AG04449 (cell line): ENCODE measurements at regions not wholly inside any gene's neighbourhood (a gene's known extent, or its start where the extent isn't known, plus 50 kb on each side); places are given as distances from the start of the nearest gene placed in this dataset.
"Not testable (repeated sequence)": the region's sequence is repeated elsewhere in the genome, so short reads cannot be mapped to it uniquely, and the experiment has no call there.

Experiments used
- CTCF ChIA-PET: fragments of 350-600 bp; formaldehyde crosslinking; extraction: SDS; loops from one replicate; lab custom pipeline; 2021; ENCODE audit warnings: antibody characterized with exemption; lab: Yijun Ruan, JAX
- POLR2A ChIA-PET: fragments of 400-600, 350-600 bp; formaldehyde crosslinking; extraction: SDS; loops from one replicate; lab custom pipeline; 2020; ENCODE audit warnings: antibody characterized with exemption, inconsistent platforms; lab: Yijun Ruan, JAX
- DNase-seq: peaks from one replicate; pipeline ENCODE4 v3.0.0-alpha.2; 2010; ENCODE audit warnings: low read depth, low spot score
- H3K4me3 ChIP-seq: 2 replicates; pipeline ENCODE4 v1.5.1; 2011; ENCODE audit warnings: low read depth, mild to moderate bottlenecking, control low read depth, low read length
- CTCF ChIP-seq: IDR thresholded peaks from one replicate; pipeline ENCODE4 v1.5.1; 2011; ENCODE audit warnings: mild to moderate bottlenecking, moderate library complexity, low read length, control low read depth, inconsistent platforms; ENCODE audit not compliant: insufficient read depth; ENCODE audit errors: missing control alignments

- CTCF ChIA-PET = no interaction called here
- DNase-seq = no peak
- TF ChIP-seq CTCF = no peak
- no peak overlapping the region for H3K4me3 ChIP-seq
- POLR2A ChIA-PET = no interaction called here
Observed at GRCh38 chr12:59425798-59426197, 170.0 kb upstream of the SLC16A7 start.

- H3K4me3 ChIP-seq, DNase-seq, POLR2A ChIA-PET: not testable (repeated sequence)
- CTCF ChIA-PET = interaction anchor here (0.7 to 1.8 kb wide), 3 partner anchors 21 to 384 kb away, joined by 3 to 5 read pairs (median 4); no protein-coding TSS in a partner anchor
Observed at GRCh38 chr12:59424666-59425065, 171.2 kb upstream of the SLC16A7 start.

GRCh38 chr12:59414051-59414450, 181.8 kb upstream of the SLC16A7 start:
- no peak for DNase-seq
- no peak overlapping the region for H3K4me3 ChIP-seq
- POLR2A ChIA-PET = no interaction called here
- TF ChIP-seq CTCF = no peak
- CTCF ChIA-PET = no interaction called here

DNA sequence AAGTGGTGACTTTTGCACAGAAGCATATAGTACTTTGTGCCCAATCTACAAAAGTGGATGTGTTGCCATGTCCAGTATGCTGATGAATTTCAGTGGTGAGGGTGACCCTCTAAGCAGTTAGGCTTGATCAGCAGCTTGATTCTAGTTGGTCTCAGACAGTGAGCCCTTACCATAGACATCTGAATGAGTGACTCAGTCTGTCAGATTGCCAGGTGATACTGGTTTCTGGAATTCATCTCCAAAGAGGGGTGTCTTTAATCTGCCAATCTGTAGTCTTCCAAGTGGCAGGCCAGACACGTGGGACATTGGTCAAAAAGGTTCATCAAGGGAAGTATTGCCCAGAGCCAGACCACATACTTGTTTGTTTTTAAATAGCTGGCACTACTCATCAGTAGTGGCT, 187.4 kb upstream of the SLC16A7 start:
- no peak for TF ChIP-seq CTCF
- DNase-seq = no peak
- no peak overlapping the region for H3K4me3 ChIP-seq
- ChIA-PET CTCF (interaction anchor here (2.0 kb wide), 1 partner anchor 400 kb away, joined by 8 read pairs; no protein-coding TSS in a partner anchor), POLR2A (no interaction called here)

DNA sequence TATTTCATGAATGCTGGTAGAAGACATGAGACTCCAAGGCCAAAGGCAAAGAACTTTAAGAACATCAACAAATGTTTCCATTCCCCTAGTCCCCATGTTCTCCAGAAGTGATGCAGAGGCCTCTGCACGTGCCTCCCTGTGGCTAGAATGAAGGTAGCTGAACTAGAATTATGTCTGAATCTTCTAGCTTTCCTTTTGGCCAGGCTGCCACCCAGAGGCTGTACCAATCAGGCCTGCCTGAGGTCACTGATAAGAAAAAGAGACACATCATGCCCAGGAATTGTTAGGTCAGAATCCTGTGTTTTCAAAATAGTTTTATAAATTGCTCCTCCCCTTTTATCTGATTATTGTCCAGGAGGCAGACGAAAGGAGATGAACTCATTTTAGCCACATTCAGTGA, 188.0 kb upstream of the SLC16A7 start:
- TF ChIP-seq CTCF = no peak
- CTCF ChIA-PET = interaction anchor here (2.0 kb wide), 1 partner anchor 401 kb away, joined by 8 read pairs; no protein-coding TSS in a partner anchor
- POLR2A ChIA-PET = no interaction called here
- no peak overlapping the region for H3K4me3 ChIP-seq
- DNase-seq = no peak

GRCh38 chr12:59405992-59406391, 189.8 kb upstream of the SLC16A7 start:
- ChIA-PET POLR2A (interaction anchor here (1.0 kb wide), 1 partner anchor 190 kb away, joined by 4 read pairs; the partner anchor contains the start of gene SLC16A7), CTCF (interaction anchor here (0.8 to 0.9 kb wide), 2 partner anchors 9 to 429 kb away, joined by 3 read pairs; no protein-coding TSS in a partner anchor)
- H3K4me3 ChIP-seq = no peak overlapping the region
- no peak for TF ChIP-seq CTCF
- DNase-seq = no peak

- no peak for DNase-seq
- H3K4me3 ChIP-seq = no peak overlapping the region
- no peak for TF ChIP-seq CTCF
- CTCF ChIA-PET = interaction anchor here (0.7 to 1.8 kb wide), 22 partner anchors 8 to 1149 kb away, joined by 3 to 11 read pairs (median 4); no protein-coding TSS in a partner anchor
- POLR2A ChIA-PET = no interaction called here
Observed at GRCh38 chr12:59404109-59404650, 191.6 kb upstream of the SLC16A7 start.
